Ramos (cell line): ENCODE measurements at regions not wholly inside any gene's neighbourhood (a gene's known extent, or its start where the extent isn't known, plus 50 kb on each side); places are given as distances from the start of the nearest gene placed in this dataset.

Experiments used
- in situ Hi-C: fragments of 300-500 bp; cut with MboI; formaldehyde crosslinking; loops from one replicate; pipeline ENCODE4 v1.14.3; 2022; ENCODE audit warnings: low sequenced_read_pairs; ENCODE audit not compliant: unreplicated experiment

GRCh38 chr18:30929718-30930117 lies 112.8 kb downstream of the DSC3 start:
- in situ Hi-C loops, result no loop called here

GRCh38 chr18:30929065-30929464 lies 113.5 kb downstream of the DSC3 start:
- in situ Hi-C loops, result no loop called here

GRCh38 chr18:30927517-30928075 lies 114.9 kb downstream of the DSC3 start:
- in situ Hi-C loops, result no loop called here

GRCh38 chr18:30927042-30927441 lies 115.5 kb downstream of the DSC3 start:
- in situ Hi-C loops, result no loop called here

- in situ Hi-C loops, result no loop called here
Measured at GRCh38 chr18:30925795-30926194, 116.7 kb downstream of the DSC3 start.

- in situ Hi-C loops, result loop anchor here (25.0 kb wide), 1 partner anchor 108 kb away; no protein-coding TSS in a partner anchor
Measured at GRCh38 chr18:30920757-30921156, 121.8 kb downstream of the DSC3 start.

GRCh38 chr18:30920351-30920750 lies 122.2 kb downstream of the DSC3 start:
- in situ Hi-C loops, result loop anchor here (25.0 kb wide), 1 partner anchor 108 kb away; no protein-coding TSS in a partner anchor

GRCh38 chr18:30917651-30918050 lies 124.9 kb downstream of the DSC3 start:
- in situ Hi-C loops, result loop anchor here (25.0 kb wide), 1 partner anchor 105 kb away; no protein-coding TSS in a partner anchor

GRCh38 chr18:30915336-30915988 lies 127.1 kb downstream of the DSC3 start:
- in situ Hi-C loops, result loop anchor here (25.0 kb wide), 1 partner anchor 103 kb away; no protein-coding TSS in a partner anchor

- in situ Hi-C loops, result loop anchor here (25.0 kb wide), 1 partner anchor 96 kb away; no protein-coding TSS in a partner anchor
Measured at GRCh38 chr18:30908381-30908780, 134.2 kb downstream of the DSC3 start.

- in situ Hi-C loops, result loop anchor here (25.0 kb wide), 1 partner anchor 91 kb away; no protein-coding TSS in a partner anchor
Measured at GRCh38 chr18:30903566-30903965, 139.0 kb downstream of the DSC3 start.

GRCh38 chr18:30889519-30890301 lies 152.8 kb downstream of the DSC3 start:
- in situ Hi-C loops, result no loop called here

- in situ Hi-C loops, result no loop called here
Measured at GRCh38 chr18:30888344-30888743, 154.2 kb downstream of the DSC3 start.

- in situ Hi-C loops, result no loop called here
Measured at GRCh38 chr18:30886998-30887397, 155.5 kb downstream of the DSC3 start.

- in situ Hi-C loops, result no loop called here
Measured at GRCh38 chr18:30870466-30870865, 172.1 kb downstream of the DSC3 start.

GRCh38 chr18:30862900-30863299 lies 179.6 kb downstream of the DSC3 start:
- in situ Hi-C loops, result no loop called here

GRCh38 chr18:30860741-30861140 lies 181.8 kb downstream of the DSC3 start:
- in situ Hi-C loops, result no loop called here

GRCh38 chr18:30859036-30859435 lies 183.5 kb downstream of the DSC3 start:
- in situ Hi-C loops, result no loop called here

GRCh38 chr18:30858560-30858959 lies 184.0 kb downstream of the DSC3 start:
- in situ Hi-C loops, result no loop called here

GRCh38 chr18:30855762-30856161 lies 186.8 kb downstream of the DSC3 start:
- in situ Hi-C loops, result no loop called here

- in situ Hi-C loops, result no loop called here
Measured at GRCh38 chr18:30852980-30853379, 189.6 kb downstream of the DSC3 start.
